GM12878 (cell line): ENCODE measurements at regions not wholly inside any gene's neighbourhood (a gene's known extent, or its start where the extent isn't known, plus 50 kb on each side); places are given as distances from the start of the nearest gene placed in this dataset.

Experiments used
- ATAC-seq: fragments of 200-7000 bp; cut with Tn5 transposase; 3 replicates; pipeline ENCODE4 v1.9.1; 2020; ENCODE audit warnings: mild to moderate bottlenecking, moderate library complexity
- BruUV-seq: library from RNA; stranded (reverse); fragments of 400-500 nt; replicated peaks from 2 replicates; lab custom pipeline; 2021; lab: Mats Ljungman, UMichigan
- CTCF ChIA-PET: fragments of 300-600 bp; sonication (Branson Sonifier 250); formaldehyde crosslinking; extraction: SDS; loops from one replicate; lab custom pipeline; 2021; ENCODE audit warnings: inconsistent platforms; lab: Yijun Ruan, JAX
- POLR2A ChIA-PET: fragments of 350-600 bp; formaldehyde crosslinking; extraction: SDS; loops from one replicate; lab custom pipeline; 2021; ENCODE audit warnings: inconsistent platforms; lab: Charles Lee
- RAD21 ChIA-PET: fragments of 300-600 bp; sonication (Branson Sonifier 250); formaldehyde crosslinking; loops from one replicate; lab custom pipeline; 2023; ENCODE audit warnings: antibody characterized with exemption; ENCODE audit not compliant: unreplicated experiment; lab: Charles Lee
- SMC1A ChIA-PET: fragments of 300-600 bp; sonication (Branson Sonifier 250); formaldehyde crosslinking; loops from one replicate; lab custom pipeline; 2023; ENCODE audit not compliant: unreplicated experiment, uncharacterized antibody; lab: Charles Lee
- DNase-seq: peaks from one replicate; pipeline ENCODE4 v3.0.0-alpha.2; 2011; ENCODE audit warnings: low read depth, low spot score
- FAIRE-seq: peaks from 3 replicates; lab custom pipeline; 2011; peaks lifted over from hg19 to GRCh38; lab: Jason Lieb, UNC
- H2AFZ ChIP-seq: 2 replicates; pipeline ENCODE4 v1.6.0; 2011; ENCODE audit warnings: low read depth, low read length, control low read depth; ENCODE audit not compliant: control insufficient read depth
- H3K27ac ChIP-seq: 2 replicates; pipeline ENCODE4 v1.5.1; 2011; ENCODE audit warnings: control low read depth; ENCODE audit not compliant: control insufficient read depth, insufficient read depth
- H3K27me3 ChIP-seq, 2 experiments: replicated peaks in 1 of 2; 2 replicates each; pipeline versions ENCODE4 v1.6.0 to v1.6.1; 2011; ENCODE audit warnings: low read length in 1 of 2; ENCODE audit not compliant: control insufficient read depth in 2 of 2, insufficient read depth in 2 of 2
- H3K36me3 ChIP-seq, 2 experiments: 2 replicates each; pipeline ENCODE4 v1.5.1; 2011; ENCODE audit warnings: low read length in 1 of 2; ENCODE audit not compliant: control insufficient read depth in 2 of 2, insufficient read depth in 2 of 2
- H3K4me1 ChIP-seq: 2 replicates; pipeline ENCODE4 v1.6.1; 2011; ENCODE audit warnings: mild to moderate bottlenecking, low read length, moderate library complexity, mixed read lengths; ENCODE audit not compliant: control insufficient read depth, insufficient read depth
- H3K4me2 ChIP-seq: 2 replicates; pipeline ENCODE4 v1.6.0; 2011; ENCODE audit warnings: control low read depth; ENCODE audit not compliant: control insufficient read depth, insufficient read depth
- H3K4me3 ChIP-seq: fragments of 200-600 bp; sonication (generic); 2 replicates; pipeline ENCODE4 v1.5.1; 2016
- H3K79me2 ChIP-seq: 2 replicates; pipeline ENCODE4 v1.6.0; 2011; ENCODE audit warnings: low read length; ENCODE audit not compliant: control insufficient read depth, insufficient read depth
- H3K9ac ChIP-seq: 2 replicates; pipeline ENCODE4 v1.8.0; 2011; ENCODE audit warnings: low read length, control low read depth, mixed read lengths; ENCODE audit not compliant: control insufficient read depth, insufficient read depth
- H3K9me3 ChIP-seq: replicated peaks from 3 replicates; pipeline ENCODE4 v1.5.1; 2011; ENCODE audit warnings: mild to moderate bottlenecking, low read length; ENCODE audit not compliant: control insufficient read depth, insufficient read depth
- H4K20me1 ChIP-seq: 2 replicates; pipeline ENCODE4 v1.6.0; 2011; ENCODE audit not compliant: control insufficient read depth, insufficient read depth
- E2F4 ChIP-seq: IDR thresholded peaks from 2 replicates; pipeline ENCODE4 v1.6.1; 2012; ENCODE audit warnings: low read depth, low read length, improper control_type of control experiment
- FOS ChIP-seq: IDR thresholded peaks from 3 replicates; pipeline ENCODE4 v1.6.1; 2011; ENCODE audit warnings: borderline replicate concordance; ENCODE audit not compliant: insufficient read length; ENCODE audit errors: extremely low read depth
- FOXK2 ChIP-seq: fragments of 450-650 bp; IDR thresholded peaks from 2 replicates; pipeline ENCODE4 v1.6.1; 2017; ENCODE audit warnings: mild to moderate bottlenecking, moderate library complexity
- HDAC6 ChIP-seq: fragments of 200-600 bp; sonication (generic); IDR thresholded peaks from one replicate; pipeline ENCODE4 v1.8.0; 2017; ENCODE audit warnings: antibody characterized with exemption; ENCODE audit not compliant: unreplicated experiment
- MTA3 ChIP-seq: IDR thresholded peaks from 2 replicates; pipeline ENCODE4 v1.6.1; 2012; ENCODE audit warnings: low read length, inconsistent platforms, borderline replicate concordance
- MYC ChIP-seq: IDR thresholded peaks from 2 replicates; pipeline ENCODE4 v1.6.1; 2011; ENCODE audit warnings: mild to moderate bottlenecking, low read length, moderate library complexity, inconsistent platforms; ENCODE audit not compliant: insufficient read depth, insufficient replicate concordance, insufficient read length, severe bottlenecking
- RAD21 ChIP-seq: IDR thresholded peaks from 2 replicates; pipeline ENCODE4 v1.6.1; 2011; ENCODE audit warnings: mild to moderate bottlenecking, low read depth, low read length, moderate library complexity; ENCODE audit not compliant: insufficient read depth
- SIX5 ChIP-seq: IDR thresholded peaks from 2 replicates; pipeline ENCODE4 v1.6.1; 2011; ENCODE audit warnings: mild to moderate bottlenecking, low read depth, low read length, moderate library complexity; ENCODE audit not compliant: severe bottlenecking
- SMAD5 ChIP-seq: IDR thresholded peaks from 2 replicates; pipeline ENCODE4 v1.6.1; 2016; ENCODE audit warnings: antibody characterized with exemption, low read depth
- SMC3 ChIP-seq: IDR thresholded peaks from 2 replicates; pipeline ENCODE4 v1.6.1; 2011; ENCODE audit warnings: low read length, improper control_type of control experiment, borderline replicate concordance
- SPI1 ChIP-seq: IDR thresholded peaks from 2 replicates; pipeline ENCODE4 v1.6.1; 2011; ENCODE audit warnings: low read depth, mild to moderate bottlenecking, low read length, moderate library complexity, borderline replicate concordance; ENCODE audit not compliant: insufficient read depth
- SUPT20H ChIP-seq: IDR thresholded peaks from 2 replicates; pipeline ENCODE4 v1.6.1; 2011; ENCODE audit warnings: low read depth, mild to moderate bottlenecking, low read length, moderate library complexity, borderline replicate concordance; ENCODE audit not compliant: control insufficient read depth
- ZBED1 ChIP-seq: IDR thresholded peaks from 2 replicates; pipeline ENCODE4 v1.6.1; 2016; ENCODE audit warnings: borderline replicate concordance
- WGBS: methylation state at CpG from one replicate; pipeline ENCODE4 v1.1.6; 2016; ENCODE audit warnings: low lambda C conversion rate; ENCODE audit not compliant: insufficient replicate concordance, insufficient coverage; ENCODE audit errors: missing lambda C conversion rate; 5-methylcytosine and 5-hydroxymethylcytosine counted together
- in situ Hi-C: fragments of 300-500 bp; cut with MboI; formaldehyde crosslinking; loops from 9 replicates; pipeline ENCODE4 v1.14.3; 2018; ENCODE audit warnings: mixed read lengths
- intact Hi-C: fragments of 100-400 bp; cut with micrococcal nuclease; formaldehyde crosslinking; loops from one replicate; pipeline ENCODE4 v1.14.2; 2022; ENCODE audit not compliant: unreplicated experiment
- TF ChIP-seq, protein P1 (sequence below): IDR thresholded peaks from 2 replicates; pipeline ENCODE4 v1.6.1; 2012; ENCODE audit warnings: low read depth, low read length, improper control_type of control experiment
- TF ChIP-seq, protein P2 (sequence below): fragments of 450-650 bp; IDR thresholded peaks from 2 replicates; pipeline ENCODE4 v1.6.1; 2017; ENCODE audit warnings: mild to moderate bottlenecking, moderate library complexity

- FAIRE-seq (no peak), DNase-seq (no peak), ATAC-seq (no peak)
- Histone ChIP-seq H3K27me3 (no peaks in the 10 kb centered on the region), H3K36me3 (no peaks in the 10 kb centered on the region), H3K27ac (no peak overlapping the region), H3K9ac (no peak overlapping the region), H3K4me3 (no peak overlapping the region), H3K79me2 (no peaks in the 10 kb centered on the region), H2AFZ (no peak overlapping the region), H3K9me3 (no peaks in the 10 kb centered on the region; the same call in 2 of the 3 replicates), H4K20me1 (no peaks in the 10 kb centered on the region), H3K4me2 (no peak overlapping the region), H3K4me1 (no peaks in the 10 kb centered on the region)
- POLR2A ChIA-PET: no interaction called here
- RAD21 ChIA-PET: no interaction called here
- TF ChIP-seq ZBED1 (no peak), HDAC6 (no peak), MYC (no peak), SIX5 (no peak), MTA3 (no peak), FOXK2 (no peak), SMAD5 (no peak), SMC3 (no peak), SUPT20H (no peak), SPI1 (no peak), FOS (no peak), RAD21 (no peak), E2F4 (no peak)
- TF ChIP-seq, protein P1, sequence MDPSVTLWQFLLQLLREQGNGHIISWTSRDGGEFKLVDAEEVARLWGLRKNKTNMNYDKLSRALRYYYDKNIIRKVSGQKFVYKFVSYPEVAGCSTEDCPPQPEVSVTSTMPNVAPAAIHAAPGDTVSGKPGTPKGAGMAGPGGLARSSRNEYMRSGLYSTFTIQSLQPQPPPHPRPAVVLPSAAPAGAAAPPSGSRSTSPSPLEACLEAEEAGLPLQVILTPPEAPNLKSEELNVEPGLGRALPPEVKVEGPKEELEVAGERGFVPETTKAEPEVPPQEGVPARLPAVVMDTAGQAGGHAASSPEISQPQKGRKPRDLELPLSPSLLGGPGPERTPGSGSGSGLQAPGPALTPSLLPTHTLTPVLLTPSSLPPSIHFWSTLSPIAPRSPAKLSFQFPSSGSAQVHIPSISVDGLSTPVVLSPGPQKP: no peak
- TF ChIP-seq, protein P2, sequence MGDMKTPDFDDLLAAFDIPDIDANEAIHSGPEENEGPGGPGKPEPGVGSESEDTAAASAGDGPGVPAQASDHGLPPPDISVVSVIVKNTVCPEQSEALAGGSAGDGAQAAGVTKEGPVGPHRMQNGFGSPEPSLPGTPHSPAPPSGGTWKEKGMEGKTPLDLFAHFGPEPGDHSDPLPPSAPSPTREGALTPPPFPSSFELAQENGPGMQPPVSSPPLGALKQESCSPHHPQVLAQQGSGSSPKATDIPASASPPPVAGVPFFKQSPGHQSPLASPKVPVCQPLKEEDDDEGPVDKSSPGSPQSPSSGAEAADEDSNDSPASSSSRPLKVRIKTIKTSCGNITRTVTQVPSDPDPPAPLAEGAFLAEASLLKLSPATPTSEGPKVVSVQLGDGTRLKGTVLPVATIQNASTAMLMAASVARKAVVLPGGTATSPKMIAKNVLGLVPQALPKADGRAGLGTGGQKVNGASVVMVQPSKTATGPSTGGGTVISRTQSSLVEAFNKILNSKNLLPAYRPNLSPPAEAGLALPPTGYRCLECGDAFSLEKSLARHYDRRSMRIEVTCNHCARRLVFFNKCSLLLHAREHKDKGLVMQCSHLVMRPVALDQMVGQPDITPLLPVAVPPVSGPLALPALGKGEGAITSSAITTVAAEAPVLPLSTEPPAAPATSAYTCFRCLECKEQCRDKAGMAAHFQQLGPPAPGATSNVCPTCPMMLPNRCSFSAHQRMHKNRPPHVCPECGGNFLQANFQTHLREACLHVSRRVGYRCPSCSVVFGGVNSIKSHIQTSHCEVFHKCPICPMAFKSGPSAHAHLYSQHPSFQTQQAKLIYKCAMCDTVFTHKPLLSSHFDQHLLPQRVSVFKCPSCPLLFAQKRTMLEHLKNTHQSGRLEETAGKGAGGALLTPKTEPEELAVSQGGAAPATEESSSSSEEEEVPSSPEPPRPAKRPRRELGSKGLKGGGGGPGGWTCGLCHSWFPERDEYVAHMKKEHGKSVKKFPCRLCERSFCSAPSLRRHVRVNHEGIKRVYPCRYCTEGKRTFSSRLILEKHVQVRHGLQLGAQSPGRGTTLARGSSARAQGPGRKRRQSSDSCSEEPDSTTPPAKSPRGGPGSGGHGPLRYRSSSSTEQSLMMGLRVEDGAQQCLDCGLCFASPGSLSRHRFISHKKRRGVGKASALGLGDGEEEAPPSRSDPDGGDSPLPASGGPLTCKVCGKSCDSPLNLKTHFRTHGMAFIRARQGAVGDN: no peak
- SMC1A ChIA-PET: interaction anchor here (0.7 kb wide), 1 partner anchor 93 kb away, joined by 3 read pairs; no protein-coding TSS in a partner anchor
- in situ Hi-C loops: no loop called here
- intact Hi-C loops: no loop called here
- WGBS: no CpG with 5 or more reads among the region's 1 CpG
- CTCF ChIA-PET: interaction anchor here (0.6 kb wide), 1 partner anchor 1791 kb away, joined by 3 read pairs; no protein-coding TSS in a partner anchor
- no TSS peak for BruUV-seq
Measured at GRCh38 chr14:98758440-98758839, 513.6 kb downstream of the BCL11B start.
